ENCODE measurements at regions not wholly inside any gene's neighbourhood (a gene's known extent, or its start where the extent isn't known, plus 50 kb on each side); places are given as distances from the start of the nearest gene placed in this dataset.

- Mint-ChIP-seq H3K27me3 (ENCODE audit: low read depth in 2 of 2) (no peaks in the 10 kb centered on the region), H3K36me3 (no peaks in the 10 kb centered on the region), H3K27ac (no peak overlapping the region), H3K9me3 (no peaks in the 10 kb centered on the region), H3K4me1 (no peaks in the 10 kb centered on the region), H3K4me3 (no peak overlapping the region)
- TF ChIP-seq CTCF (IDR thresholded peaks at IDR 0.05), result no peak
- Histone ChIP-seq H3K27me3 (ENCODE audit: control insufficient read depth, insufficient read depth, low read length) (no peaks in the 10 kb centered on the region), H3K4me1 (ENCODE audit: control insufficient read depth, insufficient read depth, low read length) (no peaks in the 10 kb centered on the region), H3K27ac (ENCODE audit: low read length) (no peak overlapping the region), H3K4me3 (ENCODE audit: low read length) (no peak overlapping the region), H3K9me3 (ENCODE audit: control insufficient read depth, insufficient read depth, low read length) (peaks cover 1% of the 10 kb centered on the region), H3K36me3 (ENCODE audit: control insufficient read depth, insufficient read depth, low read length) (no peaks in the 10 kb centered on the region)
- ATAC-seq (no peak), DNase-seq (no peak)
- WGBS (ENCODE audit: insufficient coverage), result 93% methylated on average over 9 of the region's 9 CpGs
- intact Hi-C loops (cut with micrococcal nuclease), result no loop called here
Measured at GRCh38 chr7:16970732-16971482, 89.1 kb upstream of the AGR3 start.

GRCh38 chr7:16975712-16976111 is 93.9 kb upstream of the AGR3 start:
- no peaks in the 10 kb centered on the region for H3K4me1 ChIP-seq (ENCODE audit: control insufficient read depth, insufficient read depth, low read length)
- H3K27ac Mint-ChIP-seq, result no peak overlapping the region
- no peaks in the 10 kb centered on the region for H3K27me3 ChIP-seq (ENCODE audit: control insufficient read depth, insufficient read depth, low read length)
- no peaks in the 10 kb centered on the region for H3K4me1 Mint-ChIP-seq
- H3K4me3 Mint-ChIP-seq, result no peak overlapping the region
- no peak overlapping the region for H3K4me3 ChIP-seq (ENCODE audit: low read length)
- peaks cover 0 to 10% of the 10 kb centered on the region in 2 donors for H3K27me3 Mint-ChIP-seq (ENCODE audit: low read depth in 2 of 2)
- H3K36me3 Mint-ChIP-seq, result no peaks in the 10 kb centered on the region
- TF ChIP-seq CTCF (IDR thresholded peaks at IDR 0.05), result no peak
- intact Hi-C loops (cut with micrococcal nuclease), result no loop called here
- WGBS (ENCODE audit: insufficient coverage), result 6% methylated on average over 1 of the region's 1 CpG
- H3K27ac ChIP-seq (ENCODE audit: low read length), result no peak overlapping the region
- ATAC-seq (peak in 1 of 3 donors; percentile 49), DNase-seq (peak in 1 of 2 donors; percentile 3)
- H3K9me3 Mint-ChIP-seq, result no peaks in the 10 kb centered on the region
- H3K36me3 ChIP-seq (ENCODE audit: control insufficient read depth, insufficient read depth, low read length), result no peaks in the 10 kb centered on the region
- no peaks in the 10 kb centered on the region for H3K9me3 ChIP-seq (ENCODE audit: control insufficient read depth, insufficient read depth, low read length)

- TF ChIP-seq CTCF (IDR thresholded peaks at IDR 0.05), result no peak
- no peaks in the 10 kb centered on the region for H3K27me3 ChIP-seq (ENCODE audit: control insufficient read depth, insufficient read depth, low read length)
- peaks cover 5 to 7% of the 10 kb centered on the region in 2 donors for H3K4me1 Mint-ChIP-seq
- no peak overlapping the region for H3K4me3 Mint-ChIP-seq
- WGBS (ENCODE audit: insufficient coverage), result no CpG with 5 or more reads among the region's 1 CpG
- no peaks in the 10 kb centered on the region for H3K4me1 ChIP-seq (ENCODE audit: control insufficient read depth, insufficient read depth, low read length)
- ATAC-seq (no peak), DNase-seq (no peak)
- intact Hi-C loops (cut with micrococcal nuclease), result no loop called here
- H3K27ac Mint-ChIP-seq, result no peak overlapping the region
- H3K4me3 ChIP-seq (ENCODE audit: low read length), result no peak overlapping the region
- H3K36me3 Mint-ChIP-seq, result no peaks in the 10 kb centered on the region
- no peaks in the 10 kb centered on the region for H3K9me3 ChIP-seq (ENCODE audit: control insufficient read depth, insufficient read depth, low read length)
- H3K27ac ChIP-seq (ENCODE audit: low read length), result no peak overlapping the region
- H3K27me3 Mint-ChIP-seq (ENCODE audit: low read depth in 2 of 2), result peaks cover 11 to 13% of the 10 kb centered on the region in 2 donors
- no peaks in the 10 kb centered on the region for H3K36me3 ChIP-seq (ENCODE audit: control insufficient read depth, insufficient read depth, low read length)
- H3K9me3 Mint-ChIP-seq, result no peaks in the 10 kb centered on the region
Measured at GRCh38 chr7:16978358-16979244, 96.8 kb upstream of the AGR3 start.
